ENCODE measurements at regions not wholly inside any gene's neighbourhood (a gene's known extent, or its start where the extent isn't known, plus 50 kb on each side); places are given as distances from the start of the nearest gene placed in this dataset.

GRCh38 chr16:48087639-48088038, 68.2 kb downstream of the ABCC12 start:
- H3K36me3 ChIP-seq = no peaks in the 10 kb centered on the region
- peaks cover 0 to 29% (median 0%) of the 10 kb centered on the region in 4 donors for H3K27me3 ChIP-seq
- DNase-seq (ENCODE audit: extremely low spot score) = no peak
- peaks cover 0 to 13% (median 0%) of the 10 kb centered on the region in 4 donors for H3K4me1 ChIP-seq
- no peak overlapping the region for H3K27ac ChIP-seq (replicated peaks in 1 of 4)
- no peak overlapping the region for H3K4me3 ChIP-seq
- WGBS = 30% methylated on average over 1 of the region's 1 CpG
- no peaks in the 10 kb centered on the region for H3K9me3 ChIP-seq
- intact Hi-C loops (cut with DNase I) = no loop called here
- TF ChIP-seq POLR2AphosphoS5 (IDR thresholded peaks at IDR 0.05) = no peak
- no peak for TF ChIP-seq EP300 (IDR thresholded peaks at IDR 0.05)
- TF ChIP-seq CTCF (IDR thresholded peaks at IDR 0.05) = no peak

- Histone ChIP-seq H3K27me3 (peaks cover 0 to 29% (median 0%) of the 10 kb centered on the region in 4 donors), H3K4me3 (no peak overlapping the region), H3K4me1 (peaks cover 0 to 13% (median 0%) of the 10 kb centered on the region in 4 donors), H3K27ac (replicated peaks in 1 of 4) (no peak overlapping the region), H3K36me3 (no peaks in the 10 kb centered on the region), H3K9me3 (no peaks in the 10 kb centered on the region)
- 62% methylated on average over 2 of the region's 2 CpGs for WGBS
- intact Hi-C loops (cut with DNase I) = no loop called here
- no peak for DNase-seq (ENCODE audit: extremely low spot score)
- no peak for TF ChIP-seq POLR2AphosphoS5 (IDR thresholded peaks at IDR 0.05)
- TF ChIP-seq EP300 (IDR thresholded peaks at IDR 0.05) = no peak
- no peak for TF ChIP-seq POLR2A (IDR thresholded peaks at IDR 0.05; ENCODE audit: low read depth)
- no peak for TF ChIP-seq CTCF (IDR thresholded peaks at IDR 0.05)
These were observed 69.4 kb downstream of the ABCC12 start for GRCh38 chr16:48086422-48086821.

- no peak overlapping the region for H3K4me3 ChIP-seq
- peaks cover 0 to 33% (median 0%) of the 10 kb centered on the region in 4 donors for H3K27me3 ChIP-seq
- WGBS = 83% methylated on average over 1 of the region's 1 CpG
- no peaks in the 10 kb centered on the region for H3K36me3 ChIP-seq
- intact Hi-C loops (cut with DNase I) = no loop called here
- DNase-seq (ENCODE audit: extremely low spot score) = no peak
- no peak for TF ChIP-seq POLR2AphosphoS5 (IDR thresholded peaks at IDR 0.05)
- TF ChIP-seq POLR2A (IDR thresholded peaks at IDR 0.05; ENCODE audit: low read depth) = no peak
- TF ChIP-seq EP300 (IDR thresholded peaks at IDR 0.05) = no peak
- no peak for TF ChIP-seq CTCF (IDR thresholded peaks at IDR 0.05)
- H3K27ac ChIP-seq (replicated peaks in 1 of 4) = no peak overlapping the region
- H3K4me1 ChIP-seq = peaks cover 0 to 13% (median 0%) of the 10 kb centered on the region in 4 donors
- H3K9me3 ChIP-seq = no peaks in the 10 kb centered on the region
These were observed 70.1 kb downstream of the ABCC12 start for GRCh38 chr16:48085729-48086128.

GRCh38 chr16:48084826-48085225, 71.0 kb downstream of the ABCC12 start:
- no peaks in the 10 kb centered on the region for H3K36me3 ChIP-seq
- intact Hi-C loops (cut with DNase I) = no loop called here
- H3K4me3 ChIP-seq = no peak overlapping the region
- peaks cover 0 to 13% (median 0%) of the 10 kb centered on the region in 4 donors for H3K4me1 ChIP-seq
- H3K27ac ChIP-seq (replicated peaks in 1 of 4) = no peak overlapping the region
- peaks cover 0 to 33% (median 0%) of the 10 kb centered on the region in 4 donors for H3K27me3 ChIP-seq
- H3K9me3 ChIP-seq = no peaks in the 10 kb centered on the region
- TF ChIP-seq EP300 (IDR thresholded peaks at IDR 0.05) (no peak), POLR2A (IDR thresholded peaks at IDR 0.05; ENCODE audit: low read depth) (no peak), CTCF (IDR thresholded peaks at IDR 0.05) (no peak), POLR2AphosphoS5 (IDR thresholded peaks at IDR 0.05) (no peak)
- 88% methylated on average over 7 of the region's 7 CpGs for WGBS
- no peak for DNase-seq (ENCODE audit: extremely low spot score)

- H3K27me3 ChIP-seq = peaks cover 0 to 33% (median 0%) of the 10 kb centered on the region in 4 donors
- WGBS = 34% methylated on average over 6 of the region's 6 CpGs
- no peaks in the 10 kb centered on the region for H3K36me3 ChIP-seq
- intact Hi-C loops (cut with DNase I) = no loop called here
- H3K27ac ChIP-seq (replicated peaks in 1 of 4) = no peak overlapping the region
- H3K9me3 ChIP-seq = no peaks in the 10 kb centered on the region
- peaks cover 0 to 9% (median 0%) of the 10 kb centered on the region in 4 donors for H3K4me1 ChIP-seq
- no peak for TF ChIP-seq EP300 (IDR thresholded peaks at IDR 0.05)
- TF ChIP-seq POLR2AphosphoS5 (IDR thresholded peaks at IDR 0.05) = no peak
- TF ChIP-seq CTCF (IDR thresholded peaks at IDR 0.05) = no peak
- TF ChIP-seq POLR2A (IDR thresholded peaks at IDR 0.05; ENCODE audit: low read depth) = no peak
- DNase-seq (ENCODE audit: extremely low spot score) = no peak
- no peak overlapping the region for H3K4me3 ChIP-seq
These were observed 73.3 kb downstream of the ABCC12 start for GRCh38 chr16:48082516-48082915.

Data from esophagus muscularis mucosa (tissue), 4 donors.